K562 (cell line): ENCODE measurements at regions not wholly inside any gene's neighbourhood (a gene's known extent, or its start where the extent isn't known, plus 50 kb on each side); places are given as distances from the start of the nearest gene placed in this dataset.

Experiments used
- AFF1 ChIP-seq, 2 experiments: fragments of 450-650 bp; IDR thresholded peaks; 2 replicates each; pipeline ENCODE4 v1.6.1; 2018; ENCODE audit warnings: mild to moderate bottlenecking in 2 of 2, low read depth in 1 of 2; ENCODE audit not compliant: partially characterized antibody in 2 of 2
- CBFA2T2 ChIP-seq: fragments of 450-650 bp; conservative IDR thresholded peaks from 2 replicates; pipeline ENCODE4 v1.6.1; 2017; ENCODE audit warnings: mild to moderate bottlenecking
- DEAF1 ChIP-seq: fragments of 450-650 bp; formaldehyde crosslinking; IDR thresholded peaks from 2 replicates; pipeline ENCODE4 v1.4.0; 2020; ENCODE audit warnings: mild to moderate bottlenecking, moderate library complexity
- GTF2E2 ChIP-seq: fragments of 200-800 bp; sonication (Bioruptor generic); IDR thresholded peaks from 2 replicates; pipeline ENCODE4 v1.6.1; 2016; ENCODE audit warnings: missing genetic modification characterization, missing compliant biosample characterization
- HDAC6 ChIP-seq: IDR thresholded peaks from 2 replicates; pipeline ENCODE4 v1.6.1; 2012; ENCODE audit warnings: low read depth, mild to moderate bottlenecking, control low read depth, inconsistent platforms, low read length, moderate library complexity
- MAX ChIP-seq: sonication (generic); formaldehyde crosslinking; IDR thresholded peaks from 2 replicates; pipeline ENCODE4 v1.9.0; 2022; ENCODE audit warnings: mild to moderate bottlenecking, missing genetic modification reagents
- MITF ChIP-seq: IDR thresholded peaks from 2 replicates; pipeline ENCODE4 v1.6.1; 2014; ENCODE audit warnings: antibody characterized with exemption
- YY1 ChIP-seq, 3 experiments: IDR thresholded peaks; 2 replicates each; pipeline ENCODE4 v1.6.1; 2011; ENCODE audit warnings: low read length in 2 of 3, mild to moderate bottlenecking in 2 of 3, moderate library complexity in 2 of 3, borderline replicate concordance in 1 of 3, control low read depth in 1 of 3, low read depth in 1 of 3; ENCODE audit not compliant: insufficient read depth in 3 of 3, insufficient replicate concordance in 2 of 3, control insufficient read depth in 1 of 3, insufficient read length in 1 of 3; ENCODE audit errors: extremely low read depth in 1 of 3

GRCh38 chr21:41102281-41102680 lies 65.7 kb upstream of the BACE2 start (continued):
- TF ChIP-seq AFF1 (IDR thresholded peaks at IDR 0.05; ENCODE audit: low read depth in 1 of 2, partially characterized antibody in 2 of 2) (no peak), YY1 (IDR thresholded peaks at IDR 0.05; ENCODE audit: borderline replicate concordance in 1 of 3, control insufficient read depth in 1 of 3, extremely low read depth in 1 of 3, insufficient read depth in 3 of 3, insufficient read length in 1 of 3, insufficient replicate concordance in 2 of 3, low read depth in 1 of 3, low read length in 2 of 3) (no peak), MAX (CRISPR knock-in tag) (no peak), GTF2E2 (no peak), HDAC6 (no peak), DEAF1 (no peak), CBFA2T2 (no peak), MITF (no peak)
